ENCODE measurements at regions not wholly inside any gene's neighbourhood (a gene's known extent, or its start where the extent isn't known, plus 50 kb on each side); places are given as distances from the start of the nearest gene placed in this dataset.
A peak's percentile ranks its signal among the peaks of the same experiment; 100 is the strongest.

DNA sequence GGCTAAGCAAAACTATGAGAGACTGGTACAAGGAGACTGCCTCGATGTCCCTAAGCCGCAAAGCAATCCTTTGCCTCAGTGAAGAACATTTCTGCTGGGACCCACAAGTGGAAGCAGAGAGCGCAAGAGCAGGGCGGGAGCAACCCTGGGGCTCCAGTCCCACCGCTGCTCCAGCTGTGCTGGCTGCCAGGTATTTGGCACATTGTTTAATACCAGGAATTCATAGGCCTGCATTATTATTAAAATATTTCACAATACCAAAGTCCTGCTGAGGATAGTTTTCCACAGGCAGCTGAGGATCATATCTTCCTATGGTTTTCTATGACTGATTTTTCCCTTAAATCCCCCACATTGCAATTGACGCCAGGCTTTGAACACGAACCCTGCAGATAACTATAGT is 163.5 kb upstream of the TLL1 start:
- no peaks in the 10 kb centered on the region for H3K27me3 ChIP-seq (ENCODE audit: control insufficient read depth, extremely low read depth, insufficient read depth, low read length)
- no peaks in the 10 kb centered on the region for H3K4me1 ChIP-seq (ENCODE audit: control insufficient read depth, extremely low read depth, insufficient read depth, low read length)
- H3K9ac ChIP-seq (ENCODE audit: control insufficient read depth, extremely low read depth, insufficient read depth, low read length) = no peak overlapping the region
- no peaks in the 10 kb centered on the region for H3K9me3 ChIP-seq (ENCODE audit: control insufficient read depth, low read depth, low read length)
- TF ChIP-seq CTCF (optimal IDR thresholded peaks at IDR 0.05 in 1 of 3, IDR thresholded peaks at IDR 0.05 in 1 of 3, conservative IDR thresholded peaks at IDR 0.05 in 1 of 3; ENCODE audit: extremely low read depth in 1 of 3, insufficient read depth in 2 of 3, low read length in 3 of 3) (no peak), EZH2 (IDR thresholded peaks at IDR 0.05; ENCODE audit: low read length) (no peak)
- no peaks in the 10 kb centered on the region for H3K36me3 ChIP-seq (ENCODE audit: control insufficient read depth in 2 of 2, extremely low read depth in 1 of 2, insufficient read depth in 2 of 2, low read length in 2 of 2)
- dilution Hi-C loops (cut with MboI; ENCODE audit: extremely low pct_ligation_motif_present, low sequenced_read_pairs) = no loop called here
- peak overlapping the region; percentile 39 for H2AFZ ChIP-seq (ENCODE audit: control insufficient read depth, low read length)
- no peak overlapping the region for H3K4me3 ChIP-seq (ENCODE audit: control insufficient read depth in 2 of 3, extremely low read depth in 1 of 3, insufficient read depth in 2 of 3, low read depth in 1 of 3, low read length in 3 of 3)
- no peaks in the 10 kb centered on the region for H4K20me1 ChIP-seq (ENCODE audit: control insufficient read depth, extremely low read depth, insufficient read depth, low read length)
- H3K4me2 ChIP-seq (ENCODE audit: control insufficient read depth, extremely low read depth, insufficient read depth, low read depth, low read length) = no peak overlapping the region
- no peaks in the 10 kb centered on the region for H3K79me2 ChIP-seq (ENCODE audit: control insufficient read depth, insufficient read depth, low read length)
- no peak overlapping the region for H3K27ac ChIP-seq (ENCODE audit: control insufficient read depth, insufficient read depth, low read length)
- H3K9me1 ChIP-seq (ENCODE audit: control insufficient read depth, extremely low read depth, insufficient read depth, low read length) = no peaks in the 10 kb centered on the region
- DNase-seq (ENCODE audit: low read depth, low spot score) (no peak), FAIRE-seq (no peak)

GRCh38 chr4:165709973-165710526 is 163.0 kb upstream of the TLL1 start:
- Histone ChIP-seq H3K9me1 (ENCODE audit: control insufficient read depth, extremely low read depth, insufficient read depth, low read length) (no peaks in the 10 kb centered on the region), H3K4me1 (ENCODE audit: control insufficient read depth, extremely low read depth, insufficient read depth, low read length) (no peaks in the 10 kb centered on the region), H3K4me3 (ENCODE audit: control insufficient read depth in 2 of 3, extremely low read depth in 1 of 3, insufficient read depth in 2 of 3, low read depth in 1 of 3, low read length in 3 of 3) (no peak overlapping the region), H3K36me3 (ENCODE audit: control insufficient read depth in 2 of 2, extremely low read depth in 1 of 2, insufficient read depth in 2 of 2, low read length in 2 of 2) (no peaks in the 10 kb centered on the region), H4K20me1 (ENCODE audit: control insufficient read depth, extremely low read depth, insufficient read depth, low read length) (no peaks in the 10 kb centered on the region), H3K9ac (ENCODE audit: control insufficient read depth, extremely low read depth, insufficient read depth, low read length) (no peak overlapping the region), H2AFZ (ENCODE audit: control insufficient read depth, low read length) (peak overlapping the region; percentile 39), H3K27me3 (ENCODE audit: control insufficient read depth, extremely low read depth, insufficient read depth, low read length) (no peaks in the 10 kb centered on the region), H3K9me3 (ENCODE audit: control insufficient read depth, low read depth, low read length) (no peaks in the 10 kb centered on the region), H3K27ac (ENCODE audit: control insufficient read depth, insufficient read depth, low read length) (no peak overlapping the region), H3K79me2 (ENCODE audit: control insufficient read depth, insufficient read depth, low read length) (no peaks in the 10 kb centered on the region), H3K4me2 (ENCODE audit: control insufficient read depth, extremely low read depth, insufficient read depth, low read depth, low read length) (no peak overlapping the region)
- dilution Hi-C loops (cut with MboI; ENCODE audit: extremely low pct_ligation_motif_present, low sequenced_read_pairs) = no loop called here
- FAIRE-seq (no peak), DNase-seq (ENCODE audit: low read depth, low spot score) (no peak)
- TF ChIP-seq EZH2 (IDR thresholded peaks at IDR 0.05; ENCODE audit: low read length) = no peak

DNA sequence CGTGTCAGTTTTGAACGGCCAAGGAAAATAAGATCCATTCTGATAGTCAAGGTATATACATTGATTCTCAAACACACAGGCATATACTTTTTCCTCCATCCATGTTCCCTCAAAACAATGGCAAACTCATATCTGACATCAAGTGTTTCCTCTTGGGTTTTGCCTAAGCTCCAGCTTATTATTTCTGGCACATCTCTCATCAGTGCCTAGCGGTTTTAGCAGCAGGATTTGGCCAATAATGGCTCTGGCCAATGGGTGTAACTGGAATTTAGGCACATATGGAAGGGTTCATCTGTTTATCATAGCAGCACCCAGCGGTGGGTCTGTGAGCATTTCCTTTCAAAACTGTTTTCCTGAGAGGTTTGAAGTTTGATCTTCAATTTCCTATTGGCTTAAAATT is 161.6 kb upstream of the TLL1 start:
- Histone ChIP-seq H4K20me1 (ENCODE audit: control insufficient read depth, extremely low read depth, insufficient read depth, low read length) (no peaks in the 10 kb centered on the region), H3K4me1 (ENCODE audit: control insufficient read depth, extremely low read depth, insufficient read depth, low read length) (no peaks in the 10 kb centered on the region), H3K9me1 (ENCODE audit: control insufficient read depth, extremely low read depth, insufficient read depth, low read length) (no peaks in the 10 kb centered on the region), H3K4me2 (ENCODE audit: control insufficient read depth, extremely low read depth, insufficient read depth, low read depth, low read length) (no peak overlapping the region), H3K79me2 (ENCODE audit: control insufficient read depth, insufficient read depth, low read length) (no peaks in the 10 kb centered on the region), H2AFZ (ENCODE audit: control insufficient read depth, low read length) (no peak overlapping the region), H3K9me3 (ENCODE audit: control insufficient read depth, low read depth, low read length) (no peaks in the 10 kb centered on the region), H3K27me3 (ENCODE audit: control insufficient read depth, extremely low read depth, insufficient read depth, low read length) (no peaks in the 10 kb centered on the region), H3K9ac (ENCODE audit: control insufficient read depth, extremely low read depth, insufficient read depth, low read length) (no peak overlapping the region), H3K36me3 (ENCODE audit: control insufficient read depth in 2 of 2, extremely low read depth in 1 of 2, insufficient read depth in 2 of 2, low read length in 2 of 2) (no peaks in the 10 kb centered on the region), H3K27ac (ENCODE audit: control insufficient read depth, insufficient read depth, low read length) (no peak overlapping the region), H3K4me3 (ENCODE audit: control insufficient read depth in 2 of 3, extremely low read depth in 1 of 3, insufficient read depth in 2 of 3, low read depth in 1 of 3, low read length in 3 of 3) (no peak overlapping the region)
- dilution Hi-C loops (cut with MboI; ENCODE audit: extremely low pct_ligation_motif_present, low sequenced_read_pairs) = no loop called here
- DNase-seq (ENCODE audit: low read depth, low spot score) (no peak), FAIRE-seq (no peak)
- TF ChIP-seq CTCF (optimal IDR thresholded peaks at IDR 0.05 in 1 of 3, IDR thresholded peaks at IDR 0.05 in 1 of 3, conservative IDR thresholded peaks at IDR 0.05 in 1 of 3; ENCODE audit: extremely low read depth in 1 of 3, insufficient read depth in 2 of 3, low read length in 3 of 3) = no peak
- TF ChIP-seq EZH2 (IDR thresholded peaks at IDR 0.05; ENCODE audit: low read length) = no peak
